ENCODE measurements at regions not wholly inside any gene's neighbourhood (a gene's known extent, or its start where the extent isn't known, plus 50 kb on each side); places are given as distances from the start of the nearest gene placed in this dataset.

GRCh38 chr3:20588781-20589180, 402.8 kb upstream of the SGO1 start:
- Histone ChIP-seq H3K4me1 (ENCODE audit: insufficient read depth, low read length, poor library complexity, severe bottlenecking) (no peaks in the 10 kb centered on the region), H4K20me1 (ENCODE audit: insufficient read depth, low read length, poor library complexity, severe bottlenecking) (no peaks in the 10 kb centered on the region), H3K4me3 (ENCODE audit: low read length, poor library complexity, severe bottlenecking) (no peak overlapping the region), H3K9me2 (replicated peaks; ENCODE audit: low read depth, low read length) (no peaks in the 10 kb centered on the region), H3K9ac (ENCODE audit: low read depth, low read length, poor library complexity, severe bottlenecking) (no peak overlapping the region), H3K79me2 (ENCODE audit: insufficient read depth, low read length) (no peaks in the 10 kb centered on the region), H3K9me3 (ENCODE audit: insufficient read depth, low read depth, low read length) (no peaks in the 10 kb centered on the region), H2AFZ (ENCODE audit: low read length) (no peak overlapping the region), H3K27me3 (ENCODE audit: insufficient read depth, low read length, poor library complexity, severe bottlenecking) (no peaks in the 10 kb centered on the region), H3F3A (ENCODE audit: low read depth) (no peaks in the 10 kb centered on the region), H3K4me2 (ENCODE audit: low read depth, low read length, poor library complexity, severe bottlenecking) (no peak overlapping the region), H3K36me3 (ENCODE audit: insufficient read depth, low read length) (no peaks in the 10 kb centered on the region)
- no peak for TF ChIP-seq EZH2phosphoT487 (IDR thresholded peaks at IDR 0.05; ENCODE audit: borderline replicate concordance)

GRCh38 chr3:20583648-20584047, 397.6 kb upstream of the SGO1 start:
- no peaks in the 10 kb centered on the region for H3K4me1 ChIP-seq (ENCODE audit: insufficient read depth, low read length, poor library complexity, severe bottlenecking)
- H3F3A ChIP-seq (ENCODE audit: low read depth) = no peaks in the 10 kb centered on the region

GRCh38 chr3:20576228-20576627, 390.2 kb upstream of the SGO1 start:
- Histone ChIP-seq H3K9me2 (replicated peaks; ENCODE audit: low read depth, low read length) (no peaks in the 10 kb centered on the region), H4K20me1 (ENCODE audit: insufficient read depth, low read length, poor library complexity, severe bottlenecking) (no peaks in the 10 kb centered on the region), H3K4me2 (ENCODE audit: low read depth, low read length, poor library complexity, severe bottlenecking) (no peak overlapping the region), H3K4me3 (ENCODE audit: low read length, poor library complexity, severe bottlenecking) (no peak overlapping the region), H2AFZ (ENCODE audit: low read length) (no peak overlapping the region), H3K9me3 (ENCODE audit: insufficient read depth, low read depth, low read length) (no peaks in the 10 kb centered on the region), H3F3A (ENCODE audit: low read depth) (no peaks in the 10 kb centered on the region), H3K36me3 (ENCODE audit: insufficient read depth, low read length) (no peaks in the 10 kb centered on the region), H3K4me1 (ENCODE audit: insufficient read depth, low read length, poor library complexity, severe bottlenecking) (no peaks in the 10 kb centered on the region), H3K27me3 (ENCODE audit: insufficient read depth, low read length, poor library complexity, severe bottlenecking) (no peaks in the 10 kb centered on the region), H3K9ac (ENCODE audit: low read depth, low read length, poor library complexity, severe bottlenecking) (no peak overlapping the region), H3K79me2 (ENCODE audit: insufficient read depth, low read length) (no peaks in the 10 kb centered on the region)
- TF ChIP-seq CTCF (conservative IDR thresholded peaks at IDR 0.05; ENCODE audit: low read length) = no peak
- no peak for TF ChIP-seq EZH2phosphoT487 (IDR thresholded peaks at IDR 0.05; ENCODE audit: borderline replicate concordance)

More at GRCh38 chr3:20583648-20584047, 397.6 kb upstream of the SGO1 start:
- H3K4me3 ChIP-seq (ENCODE audit: low read length, poor library complexity, severe bottlenecking) = no peak overlapping the region
- no peaks in the 10 kb centered on the region for H3K36me3 ChIP-seq (ENCODE audit: insufficient read depth, low read length)
- H3K9me2 ChIP-seq (replicated peaks; ENCODE audit: low read depth, low read length) = no peaks in the 10 kb centered on the region
- no peak overlapping the region for H3K9ac ChIP-seq (ENCODE audit: low read depth, low read length, poor library complexity, severe bottlenecking)
- no peak overlapping the region for H2AFZ ChIP-seq (ENCODE audit: low read length)
- no peak for TF ChIP-seq EZH2phosphoT487 (IDR thresholded peaks at IDR 0.05; ENCODE audit: borderline replicate concordance)
- no peak for TF ChIP-seq CTCF (conservative IDR thresholded peaks at IDR 0.05; ENCODE audit: low read length)
- H3K4me2 ChIP-seq (ENCODE audit: low read depth, low read length, poor library complexity, severe bottlenecking) = no peak overlapping the region
- no peaks in the 10 kb centered on the region for H3K79me2 ChIP-seq (ENCODE audit: insufficient read depth, low read length)
- no peaks in the 10 kb centered on the region for H3K9me3 ChIP-seq (ENCODE audit: insufficient read depth, low read depth, low read length)
- no peaks in the 10 kb centered on the region for H3K27me3 ChIP-seq (ENCODE audit: insufficient read depth, low read length, poor library complexity, severe bottlenecking)
- no peaks in the 10 kb centered on the region for H4K20me1 ChIP-seq (ENCODE audit: insufficient read depth, low read length, poor library complexity, severe bottlenecking)

- H2AFZ ChIP-seq (ENCODE audit: low read length) = no peak overlapping the region
- no peaks in the 10 kb centered on the region for H3F3A ChIP-seq (ENCODE audit: low read depth)
- no peak overlapping the region for H3K4me2 ChIP-seq (ENCODE audit: low read depth, low read length, poor library complexity, severe bottlenecking)
- TF ChIP-seq CTCF (conservative IDR thresholded peaks at IDR 0.05; ENCODE audit: low read length) (no peak), EZH2phosphoT487 (IDR thresholded peaks at IDR 0.05; ENCODE audit: borderline replicate concordance) (no peak)
- no peaks in the 10 kb centered on the region for H3K27me3 ChIP-seq (ENCODE audit: insufficient read depth, low read length, poor library complexity, severe bottlenecking)
- H3K4me1 ChIP-seq (ENCODE audit: insufficient read depth, low read length, poor library complexity, severe bottlenecking) = no peaks in the 10 kb centered on the region
- H4K20me1 ChIP-seq (ENCODE audit: insufficient read depth, low read length, poor library complexity, severe bottlenecking) = no peaks in the 10 kb centered on the region
- H3K79me2 ChIP-seq (ENCODE audit: insufficient read depth, low read length) = no peaks in the 10 kb centered on the region
- H3K9me3 ChIP-seq (ENCODE audit: insufficient read depth, low read depth, low read length) = no peaks in the 10 kb centered on the region
- H3K9ac ChIP-seq (ENCODE audit: low read depth, low read length, poor library complexity, severe bottlenecking) = no peak overlapping the region
- H3K9me2 ChIP-seq (replicated peaks; ENCODE audit: low read depth, low read length) = no peaks in the 10 kb centered on the region
- H3K4me3 ChIP-seq (ENCODE audit: low read length, poor library complexity, severe bottlenecking) = no peak overlapping the region
- H3K36me3 ChIP-seq (ENCODE audit: insufficient read depth, low read length) = no peaks in the 10 kb centered on the region
Measured at GRCh38 chr3:20575146-20575545, 389.1 kb upstream of the SGO1 start.

All from Loucy (cell line).